H1 (cell line): ENCODE measurements at regions not wholly inside any gene's neighbourhood (a gene's known extent, or its start where the extent isn't known, plus 50 kb on each side); places are given as distances from the start of the nearest gene placed in this dataset.

Experiments
- CTCF ChIA-PET: fragments of 300-600 bp; sonication (Branson Sonifier 250); formaldehyde crosslinking; loops from one replicate; lab custom pipeline; 2021; ENCODE audit not compliant: partially characterized antibody; lab: Charles Lee
- POLR2A ChIA-PET: fragments of 300-600 bp; sonication (Branson Sonifier 250); formaldehyde crosslinking; loops from one replicate; lab custom pipeline; 2021; ENCODE audit warnings: inconsistent platforms; ENCODE audit not compliant: partially characterized antibody; lab: Charles Lee
- DNase-seq, 2 experiments: peaks; one replicate each; pipeline versions ENCODE4 v3.0.0 to v3.0.0-alpha.2; 2010 to 2022; ENCODE audit warnings: low spot score in 2 of 2, low read depth in 1 of 2, mixed read lengths in 1 of 2
- FAIRE-seq: peaks from 2 replicates; lab custom pipeline; 2011; peaks lifted over from hg19 to GRCh38; lab: Jason Lieb, UNC
- H2AFZ ChIP-seq: 2 replicates; pipeline ENCODE4 v1.8.1; 2012; ENCODE audit warnings: low read length, inconsistent platforms
- H2AK5ac ChIP-seq: 2 replicates; pipeline ENCODE4 v1.6.1; 2013; ENCODE audit warnings: low read depth, low read length
- H2BK120ac ChIP-seq: replicated peaks from 2 replicates; pipeline ENCODE3; 2013; ENCODE audit warnings: low read depth, low read length, inconsistent platforms
- H2BK12ac ChIP-seq: 2 replicates; pipeline ENCODE4 v1.6.1; 2013; ENCODE audit warnings: low read depth, low read length
- H2BK15ac ChIP-seq: 2 replicates; pipeline ENCODE4 v1.6.1; 2013; ENCODE audit warnings: low read length
- H2BK20ac ChIP-seq: 2 replicates; pipeline ENCODE4 v1.6.1; 2013; ENCODE audit warnings: low read length
- H2BK5ac ChIP-seq: 2 replicates; pipeline ENCODE4 v1.6.1; 2013; ENCODE audit warnings: low read depth, low read length
- H3K14ac ChIP-seq: 2 replicates; pipeline ENCODE4 v1.6.1; 2013; ENCODE audit warnings: inconsistent platforms; ENCODE audit not compliant: insufficient read length
- H3K18ac ChIP-seq: 2 replicates; pipeline ENCODE4 v1.6.1; 2013; ENCODE audit warnings: low read length; ENCODE audit errors: extremely low read depth
- H3K23ac ChIP-seq: 2 replicates; pipeline ENCODE4 v1.6.1; 2013; ENCODE audit warnings: inconsistent platforms; ENCODE audit not compliant: insufficient read length
- H3K23me2 ChIP-seq: 2 replicates; pipeline ENCODE4 v1.6.1; 2013; ENCODE audit warnings: low read depth, low read length
- H3K27ac ChIP-seq: 2 replicates; pipeline ENCODE4 v1.6.1; 2011; ENCODE audit warnings: low read depth, low read length, inconsistent platforms
- H3K27me3 ChIP-seq, 4 experiments: replicated peaks in 1 of 4; 1 replicate in 1 of 4; 2 replicates in 3 of 4; pipeline versions ENCODE4 v1.6.1 to v1.8.1; 2011 to 2013; ENCODE audit warnings: low read length in 3 of 4, mild to moderate bottlenecking in 3 of 4, inconsistent platforms in 2 of 4, mixed read lengths in 2 of 4, moderate library complexity in 1 of 4; ENCODE audit not compliant: control insufficient read depth in 3 of 4, insufficient read depth in 3 of 4; ENCODE audit errors: extremely low read depth in 1 of 4
- H3K36me3 ChIP-seq, 4 experiments: 2 replicates each; pipeline versions ENCODE4 v1.6.1 to v1.8.1; 2011 to 2013; ENCODE audit warnings: mild to moderate bottlenecking in 4 of 4, low read length in 3 of 4, moderate library complexity in 2 of 4, control low read depth in 1 of 4, inconsistent platforms in 1 of 4; ENCODE audit not compliant: insufficient read depth in 4 of 4, control insufficient read depth in 2 of 4
- H3K4ac ChIP-seq: replicated peaks from 2 replicates; pipeline ENCODE3; 2013; ENCODE audit warnings: low read length, low read depth, mixed read lengths, inconsistent platforms; ENCODE audit not compliant: insufficient read length
- H3K4me1 ChIP-seq, 4 experiments: replicated peaks in 1 of 4; 1 replicate in 1 of 4; 2 replicates in 3 of 4; pipeline versions ENCODE4 v1.6.1 to v1.8.1; 2011 to 2013; ENCODE audit warnings: low read length in 3 of 4, inconsistent platforms in 2 of 4, mixed read lengths in 1 of 4; ENCODE audit not compliant: insufficient read depth in 4 of 4, control insufficient read depth in 3 of 4
- H3K4me2 ChIP-seq, 2 experiments: 2 replicates each; pipeline versions ENCODE4 v1.6.1 to v1.8.1; 2011 to 2013; ENCODE audit warnings: low read depth in 2 of 2, low read length in 2 of 2, control low read depth in 1 of 2, inconsistent platforms in 1 of 2, mild to moderate bottlenecking in 1 of 2; ENCODE audit not compliant: insufficient read depth in 1 of 2
- H3K4me3 ChIP-seq, 4 experiments: fragments of 200-600, 300-600 bp in 1 of 4; sonication (generic), shearing (Covaris generic), sonication (Bioruptor Twin) in 1 of 4; 2 replicates each; pipeline versions ENCODE4 v1.5.1 to v1.8.1; 2011 to 2016; ENCODE audit warnings: low read length in 4 of 4, low read depth in 3 of 4, control low read depth in 2 of 4, inconsistent platforms in 2 of 4, mild to moderate bottlenecking in 2 of 4, mixed read lengths in 1 of 4, moderate library complexity in 1 of 4; ENCODE audit not compliant: insufficient read depth in 2 of 4; ENCODE audit errors: extremely low read depth in 1 of 4
- H3K56ac ChIP-seq: replicated peaks from 2 replicates; pipeline ENCODE3; 2013; ENCODE audit warnings: low read depth, mild to moderate bottlenecking, mixed read lengths, low read length, inconsistent platforms; ENCODE audit not compliant: insufficient read length
- H3K79me1 ChIP-seq: 2 replicates; pipeline ENCODE4 v1.6.1; 2013; ENCODE audit warnings: low read depth, low read length, control low read depth
- H3K79me2 ChIP-seq, 2 experiments: 2 replicates each; pipeline versions ENCODE4 v1.6.1 to v1.8.1; 2012 to 2013; ENCODE audit warnings: low read length in 2 of 2, mild to moderate bottlenecking in 2 of 2, inconsistent platforms in 1 of 2; ENCODE audit not compliant: insufficient read depth in 2 of 2, control insufficient read depth in 1 of 2
- H3K9ac ChIP-seq, 4 experiments: replicated peaks in 1 of 4; 1 replicate in 1 of 4; 2 replicates in 3 of 4; pipeline versions ENCODE4 v1.6.1 to v1.8.1; 2011 to 2013; ENCODE audit warnings: low read depth in 3 of 4, low read length in 3 of 4, control low read depth in 2 of 4, mild to moderate bottlenecking in 2 of 4, moderate library complexity in 2 of 4, inconsistent platforms in 1 of 4; ENCODE audit errors: extremely low read depth in 1 of 4
- H3K9me3 ChIP-seq, 2 experiments: 2 replicates each; pipeline versions ENCODE4 v1.6.1 to v1.8.1; 2012 to 2013; ENCODE audit warnings: mild to moderate bottlenecking in 2 of 2, moderate library complexity in 2 of 2, control low read depth in 1 of 2, inconsistent platforms in 1 of 2, low read depth in 1 of 2, low read length in 1 of 2, mixed read lengths in 1 of 2; ENCODE audit not compliant: insufficient read depth in 2 of 2
- H4K20me1 ChIP-seq, 2 experiments: replicated peaks in 1 of 2; 2 replicates each; pipeline versions ENCODE3 to v1.8.1; 2011 to 2013; ENCODE audit warnings: inconsistent platforms in 2 of 2, low read length in 2 of 2, mild to moderate bottlenecking in 1 of 2; ENCODE audit not compliant: insufficient read depth in 2 of 2, control insufficient read depth in 1 of 2
- H4K5ac ChIP-seq: 2 replicates; pipeline ENCODE4 v1.6.1; 2013; ENCODE audit warnings: low read length, low read depth, mixed read lengths, inconsistent platforms; ENCODE audit not compliant: insufficient read length
- H4K8ac ChIP-seq: 2 replicates; pipeline ENCODE4 v1.8.0; 2013; ENCODE audit warnings: mild to moderate bottlenecking, moderate library complexity, low read length, inconsistent platforms; ENCODE audit not compliant: insufficient read depth; ENCODE audit errors: extremely low read depth
- H4K91ac ChIP-seq: replicated peaks from 2 replicates; pipeline ENCODE3; 2013; ENCODE audit warnings: low read length, mixed read lengths, inconsistent platforms; ENCODE audit not compliant: insufficient read length
- BRCA1 ChIP-seq: IDR thresholded peaks from 2 replicates; pipeline ENCODE4 v1.6.1; 2012; ENCODE audit warnings: low read depth, low read length, improper control_type of control experiment
- CHD2 ChIP-seq: IDR thresholded peaks from 2 replicates; pipeline ENCODE4 v1.6.1; 2012; ENCODE audit warnings: low read length, improper control_type of control experiment
- CREB1 ChIP-seq: IDR thresholded peaks from 2 replicates; pipeline ENCODE4 v1.6.1; 2012; ENCODE audit warnings: inconsistent platforms
- RXRA ChIP-seq: IDR thresholded peaks from 2 replicates; pipeline ENCODE4 v1.6.1; 2011; ENCODE audit warnings: low read depth, mild to moderate bottlenecking, low read length, moderate library complexity; ENCODE audit not compliant: insufficient read depth
- WGBS, 2 experiments: shearing (Covaris generic) in 1 of 2; methylation state at CpG; one replicate each; pipeline versions ENCODE4 v1.1.6 to v1.1.7; 2013 to 2015; ENCODE audit warnings: low lambda C conversion rate in 2 of 2, mixed read lengths in 2 of 2, inconsistent platforms in 1 of 2, low coverage in 1 of 2, missing lambda C conversion rate in 1 of 2; ENCODE audit not compliant: insufficient replicate concordance in 2 of 2, insufficient coverage in 1 of 2, insufficient read length in 1 of 2; ENCODE audit errors: extremely low coverage in 1 of 2, missing lambda C conversion rate in 1 of 2; 5-methylcytosine and 5-hydroxymethylcytosine counted together

DNA sequence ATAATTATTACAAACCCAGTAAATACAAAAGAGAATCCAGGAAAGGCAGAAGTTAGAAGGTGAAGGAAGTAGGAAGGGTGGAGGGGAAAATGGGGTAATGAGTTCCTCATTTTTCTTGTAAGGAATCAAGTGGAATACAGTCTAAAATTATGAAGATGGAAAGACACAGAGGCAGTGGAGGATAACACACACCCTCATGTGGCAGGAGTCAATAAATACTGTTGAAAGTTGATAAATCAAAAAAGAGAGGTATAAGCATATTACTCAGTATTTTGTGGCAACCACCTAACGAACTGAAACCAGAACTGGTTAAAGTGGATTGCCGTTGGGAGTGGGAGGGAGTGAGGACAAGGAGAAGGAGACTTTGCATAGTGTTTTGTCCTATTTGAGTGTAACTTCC is 78.6 kb upstream of the SLC44A3 start:
- Histone ChIP-seq H3K79me2 (no peaks in the 10 kb centered on the region), H3K4ac (no peak overlapping the region), H3K56ac (no peak overlapping the region), H3K23me2 (no peaks in the 10 kb centered on the region), H3K27ac (no peak overlapping the region), H3K9me3 (no peaks in the 10 kb centered on the region), H4K20me1 (peaks cover 0 to 1% of the 10 kb centered on the region in 2 experiments), H2AFZ (no peak overlapping the region), H4K91ac (no peak overlapping the region), H3K4me3 (no peak overlapping the region), H3K18ac (no peak overlapping the region)
- DNase-seq, result no peak
- TF ChIP-seq RXRA (no peak), BRCA1 (no peak), CHD2 (no peak), CREB1 (no peak)
- TF ChIP-seq, all 59 proteins: peak for 0
- H3K9ac ChIP-seq, result no peak overlapping the region
- H2AK5ac ChIP-seq, result no peak overlapping the region
- no peak overlapping the region for H4K5ac ChIP-seq
- no peaks in the 10 kb centered on the region for H3K79me1 ChIP-seq
- no peak overlapping the region for H3K23ac ChIP-seq
- no peak for FAIRE-seq
- WGBS, 2 experiments, result 89% methylated on average over 2 of the region's 2 CpGs; no CpG with 5 or more reads in 1 of the 2 experiments
- CTCF ChIA-PET, result no interaction called here
- H4K8ac ChIP-seq, result no peak overlapping the region
- H2BK20ac ChIP-seq, result no peak overlapping the region
- H3K14ac ChIP-seq, result no peak overlapping the region
- H2BK120ac ChIP-seq, result no peak overlapping the region
- POLR2A ChIA-PET, result no interaction called here
- H2BK12ac ChIP-seq, result no peak overlapping the region
- no peaks in the 10 kb centered on the region for H3K36me3 ChIP-seq
- H3K27me3 ChIP-seq, result no peaks in the 10 kb centered on the region
- H2BK5ac ChIP-seq, result no peak overlapping the region
- no peak overlapping the region for H2BK15ac ChIP-seq
- no peak overlapping the region for H3K4me2 ChIP-seq
- no peaks in the 10 kb centered on the region for H3K4me1 ChIP-seq
